Vagina (tissue), 2 donors: ENCODE measurements at regions not wholly inside any gene's neighbourhood (a gene's known extent, or its start where the extent isn't known, plus 50 kb on each side); places are given as distances from the start of the nearest gene placed in this dataset.

Experiments used
- CTCF ChIP-seq, 3 experiments: fragments of 450-650 bp in 2 of 3; fragments of 200-600 bp in 1 of 3; sonication (generic) in 1 of 3; IDR thresholded peaks; one replicate each; pipeline ENCODE4 v1.5.1; 2017 to 2019; ENCODE audit warnings: antibody characterized with exemption in 3 of 3, mild to moderate bottlenecking in 2 of 3, moderate library complexity in 2 of 3
- POLR2A ChIP-seq, 2 donors: fragments of 450-650 bp; IDR thresholded peaks; one replicate each; pipeline ENCODE4 v1.6.1; 2017; ENCODE audit warnings: antibody characterized with exemption in 2 of 2, mild to moderate bottlenecking in 2 of 2, moderate library complexity in 2 of 2
- POLR2AphosphoS5 ChIP-seq, 2 donors: sonication (generic); formaldehyde crosslinking; IDR thresholded peaks; one replicate each; pipeline ENCODE4 v1.9.0; 2017; ENCODE audit warnings: antibody characterized with exemption in 2 of 2, mild to moderate bottlenecking in 2 of 2, low read depth in 1 of 2; ENCODE audit not compliant: insufficient read depth in 1 of 2

GRCh38 chr12:115011703-115012102 is 327.7 kb upstream of the TBX3 start:
- TF ChIP-seq CTCF (IDR thresholded peaks at IDR 0.05) (no peak), POLR2A (IDR thresholded peaks at IDR 0.05) (no peak), POLR2AphosphoS5 (IDR thresholded peaks at IDR 0.05; ENCODE audit: insufficient read depth in 1 of 2, low read depth in 1 of 2) (no peak)
